IMR-90 (cell line): ENCODE measurements at regions not wholly inside any gene's neighbourhood (a gene's known extent, or its start where the extent isn't known, plus 50 kb on each side); places are given as distances from the start of the nearest gene placed in this dataset.

ENCODE experiments used
- ATAC-seq: fragments of 200-7000 bp; cut with Tn5 transposase; 2 replicates; pipeline ENCODE4 v1.9.1; 2020; ENCODE audit warnings: low read depth, mild to moderate bottlenecking, moderate library complexity
- BruUV-seq: library from RNA; stranded (reverse); fragments of 400-500 nt; replicated peaks from 2 replicates; lab custom pipeline; 2021; lab: Mats Ljungman, UMichigan
- CTCF ChIA-PET: fragments of 300-600 bp; formaldehyde crosslinking; extraction: SDS; loops from one replicate; lab custom pipeline; 2021; ENCODE audit warnings: antibody characterized with exemption; lab: Yijun Ruan, JAX
- POLR2A ChIA-PET: fragments of 300-600 bp; sonication (Branson Sonifier 250); formaldehyde crosslinking; loops from one replicate; lab custom pipeline; 2022; ENCODE audit warnings: antibody characterized with exemption; ENCODE audit not compliant: unreplicated experiment; lab: Charles Lee
- DNase-seq: peaks from one replicate; pipeline ENCODE4 v3.0.0; 2013
- H2AFZ ChIP-seq: replicated peaks from 2 replicates; pipeline ENCODE3; 2013; ENCODE audit warnings: low read length, mild to moderate bottlenecking; ENCODE audit not compliant: poor library complexity
- H2AK5ac ChIP-seq: 2 replicates; pipeline ENCODE4 v1.6.1; 2013; ENCODE audit warnings: low read depth, low read length, inconsistent platforms
- H2AK9ac ChIP-seq: replicated peaks from 2 replicates; pipeline ENCODE3; 2013; ENCODE audit warnings: mild to moderate bottlenecking, low read depth, low read length, moderate library complexity; ENCODE audit not compliant: poor library complexity
- H2BK120ac ChIP-seq: 2 replicates; pipeline ENCODE4 v1.6.1; 2013; ENCODE audit warnings: low read depth, low read length, inconsistent platforms
- H2BK15ac ChIP-seq: 3 replicates; pipeline ENCODE4 v1.6.1; 2013; ENCODE audit warnings: low read depth, low read length, inconsistent platforms
- H2BK20ac ChIP-seq: 2 replicates; pipeline ENCODE4 v1.6.1; 2013; ENCODE audit warnings: low read depth, mild to moderate bottlenecking, inconsistent platforms, low read length, moderate library complexity
- H2BK5ac ChIP-seq: 2 replicates; pipeline ENCODE4 v1.6.1; 2013; ENCODE audit warnings: mild to moderate bottlenecking, low read depth, low read length, inconsistent platforms; ENCODE audit not compliant: poor library complexity, severe bottlenecking
- H3K14ac ChIP-seq: replicated peaks from 2 replicates; pipeline ENCODE4 v1.6.1; 2013; ENCODE audit warnings: low read depth, low read length, inconsistent platforms
- H3K18ac ChIP-seq: 2 replicates; pipeline ENCODE4 v1.6.1; 2013; ENCODE audit warnings: low read depth, low read length, control low read depth
- H3K23ac ChIP-seq: 2 replicates; pipeline ENCODE4 v1.6.1; 2013; ENCODE audit warnings: low read depth, low read length, inconsistent platforms
- H3K27ac ChIP-seq: 2 replicates; pipeline ENCODE4 v1.5.1; 2013; ENCODE audit warnings: mild to moderate bottlenecking, control low read depth, low read length; ENCODE audit not compliant: insufficient read depth
- H3K27me3 ChIP-seq: 2 replicates; pipeline ENCODE4 v1.6.1; 2013; ENCODE audit warnings: low read length; ENCODE audit not compliant: control insufficient read depth, insufficient read depth
- H3K36me3 ChIP-seq: 2 replicates; pipeline ENCODE4 v1.6.1; 2013; ENCODE audit warnings: low read length, mixed read lengths; ENCODE audit not compliant: control insufficient read depth, insufficient read depth
- H3K4ac ChIP-seq: 2 replicates; pipeline ENCODE4 v1.6.1; 2013; ENCODE audit warnings: low read depth, low read length, inconsistent platforms
- H3K4me1 ChIP-seq: 2 replicates; pipeline ENCODE4 v1.6.1; 2013; ENCODE audit warnings: low read length, mixed read lengths; ENCODE audit not compliant: control insufficient read depth, insufficient read depth
- H3K4me2 ChIP-seq: 2 replicates; pipeline ENCODE4 v1.6.1; 2013; ENCODE audit warnings: low read depth, mild to moderate bottlenecking, control low read depth, low read length, moderate library complexity
- H3K4me3 ChIP-seq: 2 replicates; pipeline ENCODE4 v1.5.1; 2013; ENCODE audit warnings: low read depth, mild to moderate bottlenecking, control low read depth, low read length, moderate library complexity; ENCODE audit not compliant: insufficient read depth
- H3K56ac ChIP-seq: 2 replicates; pipeline ENCODE4 v1.6.1; 2013; ENCODE audit warnings: low read length, inconsistent platforms; ENCODE audit not compliant: insufficient read depth; ENCODE audit errors: extremely low read depth
- H3K79me1 ChIP-seq, 2 experiments: 2 replicates each; pipeline ENCODE4 v1.6.1; 2013; ENCODE audit warnings: low read length in 2 of 2, inconsistent platforms in 1 of 2, low read depth in 1 of 2
- H3K9ac ChIP-seq: 2 replicates; pipeline ENCODE4 v1.6.1; 2013; ENCODE audit warnings: low read depth, low read length, control low read depth
- H3K9me1 ChIP-seq: 2 replicates; pipeline ENCODE4 v1.6.1; 2013; ENCODE audit warnings: low read length, inconsistent platforms; ENCODE audit not compliant: insufficient read depth
- H3K9me3 ChIP-seq: 2 replicates; pipeline ENCODE4 v1.6.1; 2013; ENCODE audit warnings: low read length; ENCODE audit not compliant: control insufficient read depth, insufficient read depth
- H4K20me1 ChIP-seq: 2 replicates; pipeline ENCODE4 v1.6.1; 2013; ENCODE audit warnings: low read length, inconsistent platforms; ENCODE audit not compliant: insufficient read depth
- H4K5ac ChIP-seq: 2 replicates; pipeline ENCODE4 v1.6.1; 2013; ENCODE audit warnings: mild to moderate bottlenecking, low read depth, low read length, control low read depth
- H4K8ac ChIP-seq, 2 experiments: 2 replicates each; pipeline ENCODE4 v1.6.1; 2013; ENCODE audit warnings: low read depth in 2 of 2, low read length in 2 of 2, control low read depth in 1 of 2, inconsistent platforms in 1 of 2
- H4K91ac ChIP-seq: 2 replicates; pipeline ENCODE4 v1.6.1; 2013; ENCODE audit warnings: low read depth, low read length, inconsistent platforms; ENCODE audit not compliant: insufficient read depth
- CEBPB ChIP-seq: IDR thresholded peaks from 2 replicates; pipeline ENCODE4 v1.6.1; 2012; ENCODE audit warnings: low read depth, low read length, improper control_type of control experiment
- MAZ ChIP-seq: IDR thresholded peaks from 2 replicates; pipeline ENCODE4 v1.6.1; 2012; ENCODE audit warnings: low read depth, mild to moderate bottlenecking, low read length, improper control_type of control experiment, moderate library complexity, borderline replicate concordance
- MXI1 ChIP-seq: IDR thresholded peaks from 2 replicates; pipeline ENCODE4 v1.6.1; 2012; ENCODE audit warnings: low read depth, mild to moderate bottlenecking, low read length, moderate library complexity, borderline replicate concordance
- NFE2L2 ChIP-seq: fragments of 150-350 bp; IDR thresholded peaks from 2 replicates; pipeline ENCODE4 v1.6.1; 2016; ENCODE audit warnings: low read depth, mild to moderate bottlenecking, low read length
- RAD21 ChIP-seq: IDR thresholded peaks from 2 replicates; pipeline ENCODE4 v1.6.1; 2012; ENCODE audit warnings: low read length, improper control_type of control experiment
- RCOR1 ChIP-seq: IDR thresholded peaks from 2 replicates; pipeline ENCODE4 v1.6.1; 2012; ENCODE audit warnings: mild to moderate bottlenecking, low read length, improper control_type of control experiment; ENCODE audit not compliant: insufficient replicate concordance
- WGBS, 2 experiments: methylation state at CpG; one replicate each; pipeline versions ENCODE4 v1.1.5 to v1.1.7; 2013; ENCODE audit warnings: missing lambda C conversion rate in 2 of 2; ENCODE audit not compliant: insufficient read length in 1 of 2; ENCODE audit errors: extremely low coverage in 2 of 2; 5-methylcytosine and 5-hydroxymethylcytosine counted together
- dilution Hi-C: fragments of 300-500 bp; cut with HindIII; formaldehyde crosslinking; loops from one replicate; pipeline ENCODE4 v1.14.3; 2018; ENCODE audit warnings: low sequenced_read_pairs; ENCODE audit not compliant: unreplicated experiment
- in situ Hi-C: fragments of 300-500 bp; cut with MboI; formaldehyde crosslinking; loops from 3 replicates; pipeline ENCODE4 v1.14.3; 2019; ENCODE audit warnings: low sequenced_read_pairs, inconsistent platforms, mixed read lengths
- intact Hi-C: fragments of 100-400 bp; cut with micrococcal nuclease; formaldehyde crosslinking; loops from 2 replicates; pipeline ENCODE4 v1.10.0; 2022
- TF ChIP-seq, protein P1 (sequence below): fragments of 150-350 bp; IDR thresholded peaks from 2 replicates; pipeline ENCODE4 v1.6.1; 2016; ENCODE audit warnings: low read depth, mild to moderate bottlenecking, low read length, moderate library complexity, borderline replicate concordance

DNA sequence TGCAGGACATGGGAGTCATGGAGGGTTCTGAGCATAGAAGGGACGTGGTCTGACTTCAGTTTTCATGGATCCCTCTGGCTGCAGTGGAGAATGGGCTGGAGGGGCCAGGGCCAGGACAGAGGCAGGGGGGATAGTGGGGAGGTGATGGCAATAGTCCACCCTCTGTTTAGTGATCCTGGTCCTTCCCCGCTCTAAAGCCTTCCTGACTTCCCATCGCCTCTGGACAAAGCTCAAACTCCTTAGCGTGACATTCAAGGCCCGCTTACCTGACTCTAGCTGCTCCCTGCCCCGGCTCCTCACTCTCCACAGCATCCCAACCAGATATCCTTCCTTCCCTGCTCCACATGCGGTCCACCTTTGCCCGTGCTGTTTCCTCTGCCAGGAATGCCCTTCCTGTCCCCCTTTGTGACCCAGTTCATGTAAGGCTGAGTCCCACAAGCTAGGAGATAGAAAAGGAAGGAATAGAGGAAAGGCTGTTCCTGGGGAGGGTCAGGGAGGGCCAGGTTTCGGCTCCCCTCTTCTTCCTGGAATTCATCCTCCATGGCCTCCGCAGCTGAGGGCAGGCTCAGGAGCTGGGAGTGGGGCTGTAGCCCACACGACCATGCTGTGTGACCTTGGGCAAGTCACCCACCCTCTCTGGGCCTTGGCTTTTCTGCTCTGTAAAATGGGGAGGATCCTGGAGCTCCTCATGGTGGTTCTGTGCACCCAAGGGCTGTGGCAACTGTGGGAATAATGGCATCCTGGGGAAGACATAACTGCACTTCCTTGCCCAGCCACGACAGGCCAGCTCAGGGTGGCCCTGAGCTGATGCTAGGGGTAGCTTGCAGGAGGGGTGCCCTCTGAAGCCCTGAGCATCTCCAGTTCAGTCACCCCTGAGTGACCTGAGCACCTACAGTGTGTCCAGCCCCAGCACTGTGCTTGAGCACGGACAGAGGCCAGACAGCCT, 116.1 kb downstream of the CEBPB start:
- in situ Hi-C loops (loop anchor here (5.0 kb wide), 1 partner anchor 114 kb away; the partner anchor contains the start of gene CEBPB), dilution Hi-C loops (no loop called here), intact Hi-C loops (loop anchor here (5.0 kb wide), 2 partner anchors 76 to 156 kb away; no protein-coding TSS in a partner anchor)
- H3K36me3 ChIP-seq = no peaks in the 10 kb centered on the region
- no TSS peak for BruUV-seq
- H3K4me2 ChIP-seq = no peak overlapping the region
- H3K27me3 ChIP-seq = no peaks in the 10 kb centered on the region
- peak overlapping the region; percentile 99 for H2BK15ac ChIP-seq
- peak overlapping the region; percentile 16; the same call in 1 of the 2 replicates for H3K56ac ChIP-seq
- DNase-seq (no peak), ATAC-seq (no peak)
- peak overlapping the region; percentile 91 for H3K14ac ChIP-seq
- H2AFZ ChIP-seq = peak overlapping the region; percentile 85
- peaks cover 0 to 69% of the 10 kb centered on the region in 2 experiments; a peak in 2 of 4 replicates for H3K79me1 ChIP-seq
- peak overlapping the region; percentile 91 for H3K18ac ChIP-seq
- H3K23ac ChIP-seq = peak overlapping the region; percentile 87
- peak overlapping the region; percentile 98 for H2AK5ac ChIP-seq
- peaks cover 57% of the 10 kb centered on the region for H3K4me1 ChIP-seq
- 100% methylated on average over 1 of the region's 13 CpGs; no CpG with 5 or more reads in 1 of the 2 experiments for WGBS, 2 experiments
- peak overlapping the region; percentile 92 for H4K5ac ChIP-seq
- peaks cover 42% of the 10 kb centered on the region for H3K9me1 ChIP-seq
- no peaks in the 10 kb centered on the region for H4K20me1 ChIP-seq
- no peaks in the 10 kb centered on the region for H3K9me3 ChIP-seq
- CTCF ChIA-PET = no interaction called here
- POLR2A ChIA-PET = no interaction called here
- peak overlapping the region; percentile 99 for H3K4ac ChIP-seq
- H2BK20ac ChIP-seq = peak overlapping the region; percentile 82
- peak overlapping the region; percentile 91 for H3K27ac ChIP-seq
- H2BK5ac ChIP-seq = peak overlapping the region; percentile 93
- H4K91ac ChIP-seq = peak overlapping the region; percentile 100
- peak overlapping the region; percentile 90 to 94 for H4K8ac ChIP-seq
- H2AK9ac ChIP-seq = peak overlapping the region; percentile 94
- TF ChIP-seq CEBPB (no peak), MAZ (no peak), RCOR1 (no peak), NFE2L2 (no peak), RAD21 (no peak), MXI1 (no peak)
- TF ChIP-seq, protein P1, sequence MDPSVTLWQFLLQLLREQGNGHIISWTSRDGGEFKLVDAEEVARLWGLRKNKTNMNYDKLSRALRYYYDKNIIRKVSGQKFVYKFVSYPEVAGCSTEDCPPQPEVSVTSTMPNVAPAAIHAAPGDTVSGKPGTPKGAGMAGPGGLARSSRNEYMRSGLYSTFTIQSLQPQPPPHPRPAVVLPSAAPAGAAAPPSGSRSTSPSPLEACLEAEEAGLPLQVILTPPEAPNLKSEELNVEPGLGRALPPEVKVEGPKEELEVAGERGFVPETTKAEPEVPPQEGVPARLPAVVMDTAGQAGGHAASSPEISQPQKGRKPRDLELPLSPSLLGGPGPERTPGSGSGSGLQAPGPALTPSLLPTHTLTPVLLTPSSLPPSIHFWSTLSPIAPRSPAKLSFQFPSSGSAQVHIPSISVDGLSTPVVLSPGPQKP = no peak
- H2BK120ac ChIP-seq = peak overlapping the region; percentile 99
- no peak overlapping the region for H3K4me3 ChIP-seq
- peak overlapping the region; percentile 70 for H3K9ac ChIP-seq
